Inferior parietal cortex (tissue), 1 donor: ENCODE measurements at regions not wholly inside any gene's neighbourhood (a gene's known extent, or its start where the extent isn't known, plus 50 kb on each side); places are given as distances from the start of the nearest gene placed in this dataset.

Source experiments
- DNase-seq: peaks from one replicate; pipeline ENCODE4 v3.0.0-alpha.2; 2016; ENCODE audit errors: extremely low spot score

GRCh38 chr10:35745617-35746403 is 103.7 kb upstream of the FZD8 start:
- no peak for DNase-seq

- no peak for DNase-seq
Measured at GRCh38 chr10:35743851-35744250, 101.8 kb upstream of the FZD8 start.

- DNase-seq: no peak
Measured at GRCh38 chr10:35743351-35743750, 101.3 kb upstream of the FZD8 start.

GRCh38 chr10:35739998-35740397 is 97.9 kb upstream of the FZD8 start:
- DNase-seq: no peak

- DNase-seq: no peak
Measured at GRCh38 chr10:35735412-35735811, 93.3 kb upstream of the FZD8 start.

GRCh38 chr10:35731828-35732227 is 89.7 kb upstream of the FZD8 start:
- no peak for DNase-seq

- no peak for DNase-seq
Measured at GRCh38 chr10:35728341-35728740, 86.2 kb upstream of the FZD8 start.

- no peak for DNase-seq
Measured at GRCh38 chr10:35726846-35727245, 84.8 kb upstream of the FZD8 start.

GRCh38 chr10:35723992-35724391 is 81.9 kb upstream of the FZD8 start:
- no peak for DNase-seq

GRCh38 chr10:35723059-35723458 is 81.0 kb upstream of the FZD8 start:
- DNase-seq: no peak

GRCh38 chr10:35722636-35723035 is 80.5 kb upstream of the FZD8 start:
- DNase-seq: no peak

GRCh38 chr10:35722226-35722625 is 80.1 kb upstream of the FZD8 start:
- no peak for DNase-seq

- DNase-seq: no peak
Measured at GRCh38 chr10:35720366-35720765, 78.3 kb upstream of the FZD8 start.

- DNase-seq: no peak
Measured at GRCh38 chr10:35716776-35717175, 74.7 kb upstream of the FZD8 start.

- no peak for DNase-seq
Measured at GRCh38 chr10:35712486-35712885, 70.4 kb upstream of the FZD8 start.

- DNase-seq: no peak
Measured at GRCh38 chr10:35711615-35712411, 69.7 kb upstream of the FZD8 start.

- no peak for DNase-seq
Measured at GRCh38 chr10:35707642-35708425, 65.7 kb upstream of the FZD8 start.

GRCh38 chr10:35706959-35707358 is 64.9 kb upstream of the FZD8 start:
- no peak for DNase-seq

GRCh38 chr10:35705671-35706070 is 63.6 kb upstream of the FZD8 start:
- no peak for DNase-seq

GRCh38 chr10:35705051-35705450 is 63.0 kb upstream of the FZD8 start:
- DNase-seq: no peak

GRCh38 chr10:35704401-35704800 is 62.3 kb upstream of the FZD8 start:
- no peak for DNase-seq

- no peak for DNase-seq
Measured at GRCh38 chr10:35700487-35700882, 58.4 kb upstream of the FZD8 start.
